BJ (cell line): ENCODE measurements at regions not wholly inside any gene's neighbourhood (a gene's known extent, or its start where the extent isn't known, plus 50 kb on each side); places are given as distances from the start of the nearest gene placed in this dataset.

Source experiments
- CTCF ChIA-PET: fragments of 350-600 bp; formaldehyde crosslinking; extraction: SDS; loops from one replicate; lab custom pipeline; 2021; ENCODE audit warnings: antibody characterized with exemption, inconsistent platforms; lab: Yijun Ruan, JAX
- POLR2A ChIA-PET: fragments of 300-600 bp; sonication (Branson Sonifier 250); formaldehyde crosslinking; extraction: SDS; loops from one replicate; lab custom pipeline; 2021; ENCODE audit warnings: antibody characterized with exemption; lab: Charles Lee
- DNase-seq: peaks from one replicate; pipeline ENCODE4 v3.0.0-alpha.2; 2011; ENCODE audit warnings: low read depth
- H3K27me3 ChIP-seq: 2 replicates; pipeline ENCODE4 v1.6.0; 2011; ENCODE audit warnings: low read length; ENCODE audit not compliant: control insufficient read depth, insufficient read depth
- H3K36me3 ChIP-seq: 2 replicates; pipeline ENCODE4 v1.5.1; 2011; ENCODE audit warnings: low read length; ENCODE audit not compliant: control insufficient read depth, insufficient read depth
- H3K4me3 ChIP-seq: 2 replicates; pipeline ENCODE4 v1.5.1; 2011; ENCODE audit warnings: low read depth, mild to moderate bottlenecking, control low read depth, low read length
- CTCF ChIP-seq: IDR thresholded peaks from 2 replicates; pipeline ENCODE4 v1.5.1; 2011; ENCODE audit warnings: low read depth, mild to moderate bottlenecking, control low read depth, inconsistent platforms, low read length, moderate library complexity; ENCODE audit not compliant: insufficient read depth

GRCh38 chr1:222251847-222252246 is 296.1 kb downstream of the HHIPL2 start:
- H3K27me3 ChIP-seq, result no peaks in the 10 kb centered on the region
- POLR2A ChIA-PET, result no interaction called here
- no peak for DNase-seq
- H3K36me3 ChIP-seq, result no peaks in the 10 kb centered on the region
- CTCF ChIA-PET, result no interaction called here
- H3K4me3 ChIP-seq, result no peak overlapping the region
- no peak for TF ChIP-seq CTCF

DNA sequence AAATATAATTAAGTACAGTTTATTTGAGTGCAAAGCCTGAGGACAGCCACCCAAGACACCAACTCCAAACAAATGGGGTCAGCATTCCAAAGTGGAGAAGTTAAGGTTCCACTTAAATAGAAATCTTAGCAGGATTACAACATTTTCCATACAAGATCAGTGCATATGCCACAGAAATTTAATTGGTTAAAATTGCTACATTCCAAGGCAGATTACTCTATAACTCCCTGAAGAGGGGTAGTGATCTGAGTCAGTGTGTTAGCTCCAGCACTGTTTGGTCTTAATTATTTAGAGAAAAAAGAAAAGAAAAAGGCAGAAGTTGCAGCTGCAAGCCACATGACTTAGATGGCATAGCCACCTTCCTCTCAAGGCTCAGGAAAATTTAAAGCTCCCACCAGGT is 297.5 kb downstream of the HHIPL2 start:
- CTCF ChIA-PET, result interaction anchor here (1.0 to 1.4 kb wide), 2 partner anchors 9 to 205 kb away, joined by 3 to 4 read pairs; no protein-coding TSS in a partner anchor
- no peak for TF ChIP-seq CTCF
- POLR2A ChIA-PET, result no interaction called here

DNA sequence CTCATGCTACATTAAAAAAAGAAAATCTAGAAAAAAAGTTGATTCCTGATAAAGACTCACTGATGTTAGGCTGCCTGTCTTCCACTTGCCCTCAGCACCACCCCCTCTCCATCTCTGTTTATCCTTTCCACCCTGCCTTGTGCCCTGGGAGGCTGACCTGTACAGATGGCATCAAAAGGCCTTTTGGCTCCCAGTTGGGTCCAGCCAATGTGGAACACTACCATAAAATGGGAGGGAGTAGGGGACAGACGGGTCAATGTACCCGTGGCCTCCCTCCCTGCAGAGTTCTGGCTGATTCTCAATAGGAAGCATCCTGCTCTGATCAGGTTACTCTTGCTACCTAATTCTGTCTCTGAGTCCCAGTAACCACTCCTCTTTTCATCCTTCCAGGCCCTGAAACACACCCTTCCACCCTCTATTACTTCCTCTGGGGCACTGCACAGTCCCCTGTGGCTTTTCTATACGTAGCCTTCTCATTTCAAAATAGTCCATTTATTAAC is 300.0 kb downstream of the HHIPL2 start:
- CTCF ChIA-PET, result no interaction called here

More for the DNA sequence above, 297.5 kb downstream of the HHIPL2 start:
- H3K4me3 ChIP-seq, result no peak overlapping the region
- no peaks in the 10 kb centered on the region for H3K36me3 ChIP-seq
- peak; percentile 55 for DNase-seq
- H3K27me3 ChIP-seq, result no peaks in the 10 kb centered on the region

GRCh38 chr1:222247081-222247480 is 300.8 kb downstream of the HHIPL2 start:
- no peaks in the 10 kb centered on the region for H3K36me3 ChIP-seq
- no peak overlapping the region for H3K4me3 ChIP-seq
- ChIA-PET CTCF (no interaction called here), POLR2A (no interaction called here)
- DNase-seq, result no peak
- TF ChIP-seq CTCF, result no peak
- no peaks in the 10 kb centered on the region for H3K27me3 ChIP-seq

More for the DNA sequence above, 300.0 kb downstream of the HHIPL2 start:
- POLR2A ChIA-PET, result no interaction called here
- TF ChIP-seq CTCF, result no peak
- H3K4me3 ChIP-seq, result no peak overlapping the region
- no peak for DNase-seq
- no peaks in the 10 kb centered on the region for H3K36me3 ChIP-seq
- H3K27me3 ChIP-seq, result no peaks in the 10 kb centered on the region

DNA sequence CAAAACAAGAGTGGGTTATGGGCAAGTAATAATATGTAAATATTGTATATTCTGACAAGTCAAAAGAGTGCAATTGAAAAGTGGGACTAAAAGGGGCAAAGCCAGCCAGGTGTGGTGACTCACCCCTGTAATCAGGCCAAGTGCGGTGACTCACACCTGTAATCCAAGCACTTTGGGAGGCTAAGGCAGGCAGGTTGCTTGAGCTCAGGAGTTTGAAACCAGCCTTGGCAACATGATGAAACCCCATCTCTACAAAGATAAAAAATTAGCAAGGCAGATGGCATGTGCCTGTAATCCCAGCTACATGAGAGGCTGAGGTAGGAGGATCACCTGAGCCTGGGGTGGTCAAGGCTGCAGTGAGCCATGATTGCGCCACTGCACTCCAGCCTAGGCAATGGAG is 304.0 kb downstream of the HHIPL2 start:
- DNase-seq, result no peak
- H3K4me3 ChIP-seq, result no peak overlapping the region
- ChIA-PET POLR2A (no interaction called here), CTCF (no interaction called here)
- H3K36me3 ChIP-seq, result no peaks in the 10 kb centered on the region
- no peak for TF ChIP-seq CTCF
- H3K27me3 ChIP-seq, result no peaks in the 10 kb centered on the region
